A549 (cell line): ENCODE measurements at regions not wholly inside any gene's neighbourhood (a gene's known extent, or its start where the extent isn't known, plus 50 kb on each side); places are given as distances from the start of the nearest gene placed in this dataset.
A peak's percentile ranks its signal among the peaks of the same experiment; 100 is the strongest.

Source experiments
- ATAC-seq, 2 experiments: fragments of 200-7000 bp in 1 of 2; fragments of >200 bp in 1 of 2; cut with Nextera tagmentation in 1 of 2; cut with Tn5 transposase in 1 of 2; 3 replicates each; pipeline versions ENCODE4 v1.8.0 to v1.9.1; 2018 to 2020; ENCODE audit warnings: mild to moderate bottlenecking in 1 of 2, moderate library complexity in 1 of 2
- CTCF ChIA-PET: fragments of 300-600 bp; sonication (Branson Sonifier 250); formaldehyde crosslinking; extraction: SDS; loops from one replicate; lab custom pipeline; 2021; ENCODE audit warnings: antibody characterized with exemption, inconsistent platforms; lab: Yijun Ruan, JAX
- POLR2A ChIA-PET: fragments of 350-600 bp; formaldehyde crosslinking; extraction: SDS; loops from one replicate; lab custom pipeline; 2021; ENCODE audit warnings: antibody characterized with exemption, inconsistent platforms; lab: Yijun Ruan, JAX
- DNase-seq, 2 experiments: peaks; one replicate each; pipeline versions ENCODE4 v3.0.0 to v3.0.0-alpha.2; 2011 to 2016; ENCODE audit warnings: low read depth in 1 of 2, low spot score in 1 of 2
- FAIRE-seq: peaks from 2 replicates; lab custom pipeline; 2011; peaks lifted over from hg19 to GRCh38; lab: Jason Lieb, UNC
- H3K27ac ChIP-seq, 2 experiments: fragments of >200 bp; sonication (Bioruptor Twin); formaldehyde crosslinking; 3 replicates each; pipeline ENCODE4 v1.5.1; 2016 to 2017
- H3K4me1 ChIP-seq: fragments of >200 bp; sonication (Bioruptor Twin); formaldehyde crosslinking; 3 replicates; pipeline ENCODE4 v1.6.1; 2016
- H3K4me2 ChIP-seq: fragments of >200 bp; sonication (Bioruptor Twin); formaldehyde crosslinking; 3 replicates; pipeline ENCODE4 v1.6.1; 2016
- H3K4me3 ChIP-seq: fragments of >200 bp; sonication (Bioruptor Twin); formaldehyde crosslinking; 3 replicates; pipeline ENCODE4 v1.5.1; 2016
- H3K9me3 ChIP-seq: fragments of >200 bp; sonication (Bioruptor Twin); formaldehyde crosslinking; 3 replicates; pipeline ENCODE4 v1.6.1; 2016
- CBX2 ChIP-seq: fragments of 200-600 bp; sonication (generic); IDR thresholded peaks from 2 replicates; pipeline ENCODE4 v1.6.1; 2016; ENCODE audit warnings: low read depth, mild to moderate bottlenecking, borderline replicate concordance
- CBX8 ChIP-seq: fragments of 200-600 bp; sonication (generic); IDR thresholded peaks from 2 replicates; pipeline ENCODE4 v1.6.1; 2016
- CEBPB ChIP-seq, 2 experiments: fragments of >200 bp in 1 of 2; sonication (Bioruptor Twin) in 1 of 2; formaldehyde crosslinking in 1 of 2; IDR thresholded peaks; 2 replicates each; pipeline ENCODE4 v1.6.1; 2012 to 2016
- CHD4 ChIP-seq: fragments of 200-600 bp; sonication (generic); IDR thresholded peaks from 2 replicates; pipeline ENCODE4 v1.6.1; 2016; ENCODE audit warnings: antibody characterized with exemption, mild to moderate bottlenecking, borderline replicate concordance
- EHF ChIP-seq: fragments of 250-450 bp; sonication (Bioruptor Pico); IDR thresholded peaks from 2 replicates; pipeline ENCODE4 v1.5.0; 2020; ENCODE audit warnings: mild to moderate bottlenecking
- EP300 ChIP-seq, 2 experiments: fragments of >200 bp; sonication (Bioruptor Twin); formaldehyde crosslinking; IDR thresholded peaks; 2 replicates in 1 of 2; 3 replicates in 1 of 2; pipeline ENCODE4 v1.6.1; 2016 to 2017
- ESRRA ChIP-seq: fragments of 150-350 bp; IDR thresholded peaks from 2 replicates; pipeline ENCODE4 v1.6.1; 2014; ENCODE audit warnings: mild to moderate bottlenecking, low read length, borderline replicate concordance
- FOXS1 ChIP-seq: fragments of 250-450 bp; sonication (Bioruptor Pico); IDR thresholded peaks from 2 replicates; pipeline ENCODE4 v1.5.0; 2020; ENCODE audit warnings: mild to moderate bottlenecking, moderate library complexity
- HDAC2 ChIP-seq: fragments of 200-600 bp; sonication (generic); IDR thresholded peaks from 2 replicates; pipeline ENCODE4 v1.6.1; 2016
- HOXB13 ChIP-seq: fragments of 250-450 bp; sonication (Bioruptor Pico); IDR thresholded peaks from 2 replicates; pipeline ENCODE4 v1.5.0; 2020; ENCODE audit warnings: low read depth, mild to moderate bottlenecking, moderate library complexity
- HOXB5 ChIP-seq: fragments of 250-450 bp; sonication (Bioruptor Pico); IDR thresholded peaks from 2 replicates; pipeline ENCODE4 v1.5.0; 2020; ENCODE audit warnings: mild to moderate bottlenecking, moderate library complexity
- MAZ ChIP-seq: fragments of 150-350 bp; IDR thresholded peaks from 2 replicates; pipeline ENCODE4 v1.6.1; 2014; ENCODE audit warnings: antibody characterized with exemption, low read depth, low read length, borderline replicate concordance
- MYC ChIP-seq: IDR thresholded peaks from 2 replicates; pipeline ENCODE4 v1.6.1; 2012; ENCODE audit warnings: mild to moderate bottlenecking, inconsistent platforms, low read length, improper control_type of control experiment, borderline replicate concordance
- NPAS2 ChIP-seq: fragments of 250-450 bp; sonication (Bioruptor Pico); IDR thresholded peaks from 2 replicates; pipeline ENCODE4 v1.8.0; 2022; ENCODE audit warnings: mild to moderate bottlenecking, moderate library complexity, borderline replicate concordance
- PHF8 ChIP-seq: fragments of 200-600 bp; sonication (generic); IDR thresholded peaks from 2 replicates; pipeline ENCODE4 v1.6.1; 2016; ENCODE audit warnings: low read depth, mild to moderate bottlenecking, antibody characterized with exemption, moderate library complexity, borderline replicate concordance
- POLR2A ChIP-seq: IDR thresholded peaks from 2 replicates; pipeline ENCODE4 v1.6.1; 2012; ENCODE audit warnings: mild to moderate bottlenecking, low read length
- RARB ChIP-seq: fragments of 250-450 bp; sonication (Bioruptor Pico); IDR thresholded peaks from 2 replicates; pipeline ENCODE4 v1.8.0; 2021; ENCODE audit warnings: mild to moderate bottlenecking, moderate library complexity
- RCOR1 ChIP-seq: fragments of 150-350 bp; IDR thresholded peaks from 2 replicates; pipeline ENCODE4 v1.6.1; 2014; ENCODE audit warnings: antibody characterized with exemption, low read length, low read depth
- TFCP2L1 ChIP-seq: fragments of 250-450 bp; sonication (Bioruptor Pico); IDR thresholded peaks from 2 replicates; pipeline ENCODE4 v1.5.0; 2021; ENCODE audit warnings: mild to moderate bottlenecking
- TP53 ChIP-seq: fragments of 250-450 bp; sonication (Bioruptor Pico); IDR thresholded peaks from 2 replicates; pipeline ENCODE4 v1.5.0; 2021; ENCODE audit warnings: mild to moderate bottlenecking, moderate library complexity
- WGBS: methylation state at CpG from one replicate; pipeline ENCODE4 v1.1.6; 2017; ENCODE audit errors: missing lambda C conversion rate; 5-methylcytosine and 5-hydroxymethylcytosine counted together
- TF ChIP-seq, protein P1 (sequence below): fragments of 250-450 bp; sonication (Bioruptor Pico); IDR thresholded peaks from 2 replicates; pipeline ENCODE4 v1.5.0; 2020; ENCODE audit warnings: low read depth, mild to moderate bottlenecking, moderate library complexity
- TF ChIP-seq, protein P2 (sequence below): fragments of 200-600 bp; sonication (generic); IDR thresholded peaks from 2 replicates; pipeline ENCODE4 v1.6.1; 2016; ENCODE audit warnings: antibody characterized with exemption, mild to moderate bottlenecking, moderate library complexity
- TF ChIP-seq, protein P3 (sequence below): fragments of 250-450 bp; sonication (Bioruptor Pico); IDR thresholded peaks from 2 replicates; pipeline ENCODE4 v1.5.0; 2021; ENCODE audit warnings: mild to moderate bottlenecking, moderate library complexity, borderline replicate concordance

DNA sequence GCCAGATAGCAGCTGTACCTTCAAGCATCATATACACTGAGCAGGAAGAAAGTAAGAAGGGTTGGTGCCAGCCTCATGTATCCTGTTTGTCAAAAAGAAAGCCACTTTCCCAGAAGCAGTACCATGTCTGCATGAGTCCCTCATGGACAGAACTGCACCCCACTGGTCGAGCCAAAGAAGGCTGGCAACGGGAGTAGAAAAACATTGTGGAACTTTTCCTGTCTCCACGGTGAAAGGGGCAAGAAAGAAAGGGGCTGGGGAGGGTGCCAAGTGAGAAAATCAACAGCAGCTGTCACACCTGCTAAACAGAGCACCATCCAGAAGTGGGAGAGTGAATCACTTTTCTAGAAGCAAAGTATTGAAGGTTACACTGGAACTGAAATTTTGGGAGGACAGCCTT, 621.7 kb downstream of the LMO4 start:
- FAIRE-seq (no peak), DNase-seq (no peak)
- Histone ChIP-seq H3K4me1 (peaks cover 4% of the 10 kb centered on the region), H3K4me2 (no peak overlapping the region), H3K4me3 (no peak overlapping the region), H3K27ac (no peak overlapping the region), H3K9me3 (no peaks in the 10 kb centered on the region)
- ChIA-PET POLR2A (no interaction called here), CTCF (interaction anchor here (1.2 kb wide), 1 partner anchor 12 kb away, joined by 3 read pairs; no protein-coding TSS in a partner anchor)
- WGBS, result 64% methylated on average over 3 of the region's 3 CpGs
- no peak for TF ChIP-seq POLR2A
- TF ChIP-seq, protein P1, sequence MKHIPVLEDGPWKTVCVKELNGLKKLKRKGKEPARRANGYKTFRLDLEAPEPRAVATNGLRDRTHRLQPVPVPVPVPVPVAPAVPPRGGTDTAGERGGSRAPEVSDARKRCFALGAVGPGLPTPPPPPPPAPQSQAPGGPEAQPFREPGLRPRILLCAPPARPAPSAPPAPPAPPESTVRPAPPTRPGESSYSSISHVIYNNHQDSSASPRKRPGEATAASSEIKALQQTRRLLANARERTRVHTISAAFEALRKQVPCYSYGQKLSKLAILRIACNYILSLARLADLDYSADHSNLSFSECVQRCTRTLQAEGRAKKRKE (CRISPR knock-in tag), result no peak
- no peak for TF ChIP-seq HOXB13 (CRISPR knock-in tag)
- no peak for TF ChIP-seq CHD4
- TF ChIP-seq, protein P2, sequence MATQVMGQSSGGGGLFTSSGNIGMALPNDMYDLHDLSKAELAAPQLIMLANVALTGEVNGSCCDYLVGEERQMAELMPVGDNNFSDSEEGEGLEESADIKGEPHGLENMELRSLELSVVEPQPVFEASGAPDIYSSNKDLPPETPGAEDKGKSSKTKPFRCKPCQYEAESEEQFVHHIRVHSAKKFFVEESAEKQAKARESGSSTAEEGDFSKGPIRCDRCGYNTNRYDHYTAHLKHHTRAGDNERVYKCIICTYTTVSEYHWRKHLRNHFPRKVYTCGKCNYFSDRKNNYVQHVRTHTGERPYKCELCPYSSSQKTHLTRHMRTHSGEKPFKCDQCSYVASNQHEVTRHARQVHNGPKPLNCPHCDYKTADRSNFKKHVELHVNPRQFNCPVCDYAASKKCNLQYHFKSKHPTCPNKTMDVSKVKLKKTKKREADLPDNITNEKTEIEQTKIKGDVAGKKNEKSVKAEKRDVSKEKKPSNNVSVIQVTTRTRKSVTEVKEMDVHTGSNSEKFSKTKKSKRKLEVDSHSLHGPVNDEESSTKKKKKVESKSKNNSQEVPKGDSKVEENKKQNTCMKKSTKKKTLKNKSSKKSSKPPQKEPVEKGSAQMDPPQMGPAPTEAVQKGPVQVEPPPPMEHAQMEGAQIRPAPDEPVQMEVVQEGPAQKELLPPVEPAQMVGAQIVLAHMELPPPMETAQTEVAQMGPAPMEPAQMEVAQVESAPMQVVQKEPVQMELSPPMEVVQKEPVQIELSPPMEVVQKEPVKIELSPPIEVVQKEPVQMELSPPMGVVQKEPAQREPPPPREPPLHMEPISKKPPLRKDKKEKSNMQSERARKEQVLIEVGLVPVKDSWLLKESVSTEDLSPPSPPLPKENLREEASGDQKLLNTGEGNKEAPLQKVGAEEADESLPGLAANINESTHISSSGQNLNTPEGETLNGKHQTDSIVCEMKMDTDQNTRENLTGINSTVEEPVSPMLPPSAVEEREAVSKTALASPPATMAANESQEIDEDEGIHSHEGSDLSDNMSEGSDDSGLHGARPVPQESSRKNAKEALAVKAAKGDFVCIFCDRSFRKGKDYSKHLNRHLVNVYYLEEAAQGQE, result no peak
- TF ChIP-seq RARB (CRISPR knock-in tag), result no peak
- TF ChIP-seq MYC, result no peak
- no peak for TF ChIP-seq HDAC2
- TF ChIP-seq, all 56 proteins: peak for 0
- no peak for ATAC-seq

DNA sequence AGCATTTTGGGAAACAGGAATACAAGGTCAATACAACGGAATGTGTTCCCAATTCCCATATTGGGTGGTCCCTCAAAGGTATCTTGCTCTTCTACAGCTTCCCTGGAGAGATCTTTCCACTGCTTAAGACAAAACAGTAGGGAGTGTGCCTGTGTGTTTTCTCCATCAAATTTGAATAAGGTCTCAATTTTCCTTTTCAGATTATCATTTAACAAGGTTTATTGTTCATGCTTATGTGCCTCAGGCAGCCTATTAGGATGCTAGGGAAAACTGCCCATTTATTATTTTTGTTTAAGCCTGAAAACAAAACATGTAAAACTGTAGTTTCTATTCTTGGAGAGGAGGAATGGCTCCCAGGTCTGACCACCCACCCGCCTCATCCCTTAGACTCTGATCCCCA, 622.7 kb downstream of the LMO4 start:
- CTCF ChIA-PET, result no interaction called here
- H3K27ac ChIP-seq, result peak overlapping the region in 1 of 2 experiments; percentile 34; a peak in 2 of 6 replicates
- WGBS, result 96% methylated on average over 2 of the region's 2 CpGs
- H3K9me3 ChIP-seq, result no peaks in the 10 kb centered on the region
- DNase-seq, result no peak
- no peak overlapping the region for H3K4me3 ChIP-seq
- TF ChIP-seq CHD4 (no peak), TFCP2L1 (CRISPR knock-in tag) (no peak), MAZ (no peak), HOXB5 (no peak), ESRRA (no peak), POLR2A (no peak), RCOR1 (no peak), TP53 (CRISPR knock-in tag) (no peak), CEBPB (IDR thresholded peaks at IDR 0.05) (no peak), PHF8 (no peak), MYC (no peak), CBX2 (no peak), FOXS1 (CRISPR knock-in tag) (no peak), EP300 (IDR thresholded peaks at IDR 0.05) (no peak), NPAS2 (CRISPR knock-in tag) (no peak), CBX8 (no peak), EHF (CRISPR knock-in tag) (no peak)
- TF ChIP-seq, protein P3, sequence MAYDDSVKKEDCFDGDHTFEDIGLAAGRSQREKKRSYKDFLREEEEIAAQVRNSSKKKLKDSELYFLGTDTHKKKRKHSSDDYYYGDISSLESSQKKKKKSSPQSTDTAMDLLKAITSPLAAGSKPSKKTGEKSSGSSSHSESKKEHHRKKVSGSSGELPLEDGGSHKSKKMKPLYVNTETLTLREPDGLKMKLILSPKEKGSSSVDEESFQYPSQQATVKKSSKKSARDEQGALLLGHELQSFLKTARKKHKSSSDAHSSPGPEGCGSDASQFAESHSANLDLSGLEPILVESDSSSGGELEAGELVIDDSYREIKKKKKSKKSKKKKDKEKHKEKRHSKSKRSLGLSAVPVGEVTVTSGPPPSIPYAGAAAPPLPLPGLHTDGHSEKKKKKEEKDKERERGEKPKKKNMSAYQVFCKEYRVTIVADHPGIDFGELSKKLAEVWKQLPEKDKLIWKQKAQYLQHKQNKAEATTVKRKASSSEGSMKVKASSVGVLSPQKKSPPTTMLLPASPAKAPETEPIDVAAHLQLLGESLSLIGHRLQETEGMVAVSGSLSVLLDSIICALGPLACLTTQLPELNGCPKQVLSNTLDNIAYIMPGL (CRISPR knock-in tag), result no peak
- TF ChIP-seq, all 56 proteins: peak for 0
- FAIRE-seq (no peak), ATAC-seq (no peak)
- Histone ChIP-seq H3K4me1 (peaks cover 12% of the 10 kb centered on the region), H3K4me2 (no peak overlapping the region)
- POLR2A ChIA-PET, result no interaction called here
